Endothelial cell of umbilical vein (primary cell): ENCODE measurements at regions not wholly inside any gene's neighbourhood (a gene's known extent, or its start where the extent isn't known, plus 50 kb on each side); places are given as distances from the start of the nearest gene placed in this dataset.

Source experiments
- BruUV-seq: library from RNA; stranded (reverse); fragments of 400-500 nt; replicated peaks from 2 replicates; lab custom pipeline; 2021; lab: Mats Ljungman, UMichigan
- CTCF ChIA-PET: fragments of 300-600, 350-600 bp; sonication (Branson Sonifier 250); formaldehyde crosslinking; loops from one replicate; lab custom pipeline; 2021; ENCODE audit warnings: antibody characterized with exemption, inconsistent platforms; lab: Charles Lee
- POLR2A ChIA-PET: fragments of 300-600, 350-600 bp; sonication (Branson Sonifier 250); formaldehyde crosslinking; loops from one replicate; lab custom pipeline; 2021; ENCODE audit warnings: antibody characterized with exemption, inconsistent platforms; lab: Charles Lee
- DNase-seq: peaks from one replicate; pipeline ENCODE4 v3.0.0-alpha.2; 2011; ENCODE audit warnings: low read depth, low spot score
- FAIRE-seq: peaks from 2 replicates; lab custom pipeline; 2011; peaks lifted over from hg19 to GRCh38; lab: Jason Lieb, UNC
- H2AFZ ChIP-seq: 2 replicates; pipeline ENCODE4 v1.6.0; 2012; ENCODE audit warnings: low read depth, low read length, control low read depth, inconsistent platforms
- H3K27ac ChIP-seq: 2 replicates; pipeline ENCODE4 v1.5.1; 2011; ENCODE audit warnings: low read depth, mild to moderate bottlenecking, control low read depth, low read length, moderate library complexity; ENCODE audit not compliant: insufficient read depth
- H3K27me3 ChIP-seq, 2 experiments: 2 replicates each; pipeline versions ENCODE4 v1.6.0 to v1.6.1; 2011; ENCODE audit warnings: low read length in 2 of 2, mixed read lengths in 1 of 2; ENCODE audit not compliant: control insufficient read depth in 2 of 2, insufficient read depth in 2 of 2
- H3K36me3 ChIP-seq, 2 experiments: 2 replicates in 1 of 2; 3 replicates in 1 of 2; pipeline ENCODE4 v1.5.1; 2011; ENCODE audit warnings: low read length in 2 of 2, mild to moderate bottlenecking in 1 of 2, moderate library complexity in 1 of 2; ENCODE audit not compliant: control insufficient read depth in 2 of 2, insufficient read depth in 2 of 2; ENCODE audit errors: extremely low read depth in 1 of 2
- H3K4me1 ChIP-seq: 3 replicates; pipeline ENCODE4 v1.5.1; 2011; ENCODE audit warnings: mild to moderate bottlenecking, low read length; ENCODE audit not compliant: control insufficient read depth, insufficient read depth; ENCODE audit errors: extremely low read depth
- H3K4me2 ChIP-seq: 2 replicates; pipeline ENCODE4 v1.6.1; 2011; ENCODE audit warnings: low read length, control low read depth, mixed read lengths; ENCODE audit not compliant: insufficient read depth
- H3K4me3 ChIP-seq, 3 experiments: fragments of 200-600 bp in 1 of 3; sonication (generic), shearing (Covaris generic) in 1 of 3; replicated peaks in 1 of 3; 2 replicates each; pipeline ENCODE4 v1.5.1; 2011 to 2016; ENCODE audit warnings: control low read depth in 3 of 3, low read length in 3 of 3, mild to moderate bottlenecking in 2 of 3, inconsistent platforms in 1 of 3, low read depth in 1 of 3, moderate library complexity in 1 of 3; ENCODE audit not compliant: insufficient read depth in 1 of 3
- H3K79me2 ChIP-seq: 2 replicates; pipeline ENCODE4 v1.6.0; 2012; ENCODE audit warnings: low read length, inconsistent platforms; ENCODE audit not compliant: control insufficient read depth, insufficient read depth
- H3K9ac ChIP-seq: replicated peaks from 2 replicates; pipeline ENCODE3; 2011; ENCODE audit warnings: low read length, control low read depth; ENCODE audit not compliant: insufficient read depth; ENCODE audit errors: extremely low read depth
- H3K9me1 ChIP-seq: replicated peaks from 3 replicates; pipeline ENCODE4 v1.6.0; 2011; ENCODE audit warnings: mild to moderate bottlenecking, low read length; ENCODE audit not compliant: control insufficient read depth, insufficient read depth; ENCODE audit errors: extremely low read depth
- H3K9me3 ChIP-seq: replicated peaks from 2 replicates; pipeline ENCODE4 v1.5.1; 2012; ENCODE audit warnings: low read length, inconsistent platforms; ENCODE audit not compliant: control insufficient read depth, insufficient read depth
- H4K20me1 ChIP-seq: replicated peaks from 2 replicates; pipeline ENCODE3; 2011; ENCODE audit warnings: mild to moderate bottlenecking, low read length; ENCODE audit not compliant: control insufficient read depth, insufficient read depth; ENCODE audit errors: extremely low read depth
- CTCF ChIP-seq, 2 donors: IDR thresholded peaks; 1 replicate in 1 of 2; 2 replicates in 1 of 2; pipeline ENCODE4 v1.5.1; 2011; ENCODE audit warnings: low read length in 2 of 2, mild to moderate bottlenecking in 2 of 2, moderate library complexity in 2 of 2, control low read depth in 1 of 2, inconsistent platforms in 1 of 2, low read depth in 1 of 2; ENCODE audit not compliant: insufficient read depth in 1 of 2; ENCODE audit errors: extremely low read depth in 1 of 2
- EZH2 ChIP-seq: IDR thresholded peaks from 2 replicates; pipeline ENCODE4 v1.6.1; 2012; ENCODE audit warnings: borderline replicate concordance, low read depth, mild to moderate bottlenecking, moderate library complexity, low read length, inconsistent platforms; ENCODE audit not compliant: severe bottlenecking
- FOS ChIP-seq: IDR thresholded peaks from 2 replicates; pipeline ENCODE4 v1.6.1; 2011; ENCODE audit warnings: mild to moderate bottlenecking, low read length, moderate library complexity, borderline replicate concordance; ENCODE audit not compliant: insufficient read depth
- GATA2 ChIP-seq: IDR thresholded peaks from 2 replicates; pipeline ENCODE4 v1.7.0; 2011; ENCODE audit warnings: low read depth, mild to moderate bottlenecking, moderate library complexity, mixed read lengths, low read length; ENCODE audit not compliant: insufficient read length, insufficient read depth
- JUN ChIP-seq: IDR thresholded peaks from 2 replicates; pipeline ENCODE4 v1.6.1; 2011; ENCODE audit warnings: borderline replicate concordance, low read depth; ENCODE audit not compliant: insufficient read length, insufficient read depth
- MAX ChIP-seq: IDR thresholded peaks from 2 replicates; pipeline ENCODE4 v1.6.1; 2011; ENCODE audit not compliant: insufficient read depth, insufficient read length
- MYC ChIP-seq: IDR thresholded peaks from one replicate; pipeline ENCODE4 v1.6.1; 2011; ENCODE audit warnings: mild to moderate bottlenecking, low read depth, low read length
- POLR2A ChIP-seq: IDR thresholded peaks from 2 replicates; pipeline ENCODE4 v1.6.1; 2012; ENCODE audit warnings: low read depth, mild to moderate bottlenecking, control low read depth, low read length
- POLR2AphosphoS5 ChIP-seq: IDR thresholded peaks from 2 replicates; pipeline ENCODE4 v1.6.1; 2012; ENCODE audit warnings: low read depth, mild to moderate bottlenecking, control low read depth, low read length, moderate library complexity; ENCODE audit not compliant: insufficient read depth
- dilution Hi-C: fragments of 300-500 bp; cut with MboI; formaldehyde crosslinking; loops from one replicate; pipeline ENCODE4 v1.15.0; 2019; ENCODE audit warnings: low sequenced_read_pairs; ENCODE audit not compliant: extremely low pct_ligation_motif_present
- intact Hi-C: fragments of 100-400 bp; cut with micrococcal nuclease; formaldehyde crosslinking; loops from one replicate; pipeline ENCODE4 v1.10.0; 2022

- intact Hi-C loops: no loop called here
Measured at GRCh38 chr20:6864740-6865139, 97.3 kb downstream of the BMP2 start.

GRCh38 chr20:6866741-6867140 is 99.3 kb downstream of the BMP2 start:
- CTCF ChIA-PET: no interaction called here
- H3K27me3 ChIP-seq: peaks cover 9 to 25% of the 10 kb centered on the region in 2 experiments
- no peaks in the 10 kb centered on the region for H3K9me3 ChIP-seq
- no peaks in the 10 kb centered on the region for H3K79me2 ChIP-seq
- dilution Hi-C loops: no loop called here
- H3K9me1 ChIP-seq: no peaks in the 10 kb centered on the region
- no peak for TF ChIP-seq MYC
- no peak for TF ChIP-seq POLR2A
- no peak for TF ChIP-seq FOS
- no peak for TF ChIP-seq JUN
- TF ChIP-seq GATA2: no peak
- TF ChIP-seq EZH2: no peak
- no peak for TF ChIP-seq POLR2AphosphoS5
- no peak for TF ChIP-seq MAX
- TF ChIP-seq CTCF (IDR thresholded peaks at IDR 0.05; ENCODE audit: extremely low read depth in 1 of 2, insufficient read depth in 1 of 2, low read depth in 1 of 2, low read length in 2 of 2): no peak
- POLR2A ChIA-PET: no interaction called here
- no peak overlapping the region for H3K9ac ChIP-seq
- DNase-seq (no peak), FAIRE-seq (no peak)
- intact Hi-C loops: no loop called here
- H3K4me1 ChIP-seq: no peaks in the 10 kb centered on the region
- no peaks in the 10 kb centered on the region for H4K20me1 ChIP-seq
- no peak overlapping the region for H3K4me2 ChIP-seq
- no peak overlapping the region for H3K4me3 ChIP-seq
- H3K36me3 ChIP-seq: no peaks in the 10 kb centered on the region
- no peak overlapping the region for H2AFZ ChIP-seq
- BruUV-seq: no TSS peak
- H3K27ac ChIP-seq: no peak overlapping the region

More at GRCh38 chr20:6864740-6865139, 97.3 kb downstream of the BMP2 start:
- POLR2A ChIA-PET: no interaction called here
- no peak overlapping the region for H3K4me2 ChIP-seq
- H3K36me3 ChIP-seq: no peaks in the 10 kb centered on the region
- H3K9ac ChIP-seq: no peak overlapping the region
- H2AFZ ChIP-seq: no peak overlapping the region
- H3K27me3 ChIP-seq: peaks cover 9 to 20% of the 10 kb centered on the region in 2 experiments
- H3K4me1 ChIP-seq: no peaks in the 10 kb centered on the region
- no peaks in the 10 kb centered on the region for H4K20me1 ChIP-seq
- no TSS peak for BruUV-seq
- DNase-seq: no peak
- H3K9me1 ChIP-seq: no peaks in the 10 kb centered on the region
- no peak overlapping the region for H3K27ac ChIP-seq
- TF ChIP-seq MYC: no peak
- no peak for TF ChIP-seq EZH2
- TF ChIP-seq POLR2A: no peak
- no peaks in the 10 kb centered on the region for H3K9me3 ChIP-seq
- H3K79me2 ChIP-seq: no peaks in the 10 kb centered on the region
- H3K4me3 ChIP-seq: no peak overlapping the region
- no peak for FAIRE-seq
- CTCF ChIA-PET: no interaction called here
- dilution Hi-C loops: no loop called here
